NT2/D1 (cell line): ENCODE measurements at regions not wholly inside any gene's neighbourhood (a gene's known extent, or its start where the extent isn't known, plus 50 kb on each side); places are given as distances from the start of the nearest gene placed in this dataset.

Source experiments
- DNase-seq: peaks from one replicate; pipeline ENCODE4 v3.0.0-alpha.2; 2011; ENCODE audit warnings: low read depth, low spot score
- H3K27me3 ChIP-seq: 2 replicates; pipeline ENCODE4 v1.6.0; 2011; ENCODE audit warnings: mild to moderate bottlenecking; ENCODE audit not compliant: insufficient read length, insufficient read depth
- H3K36me3 ChIP-seq: 2 replicates; pipeline ENCODE4 v1.6.1; 2011; ENCODE audit warnings: mild to moderate bottlenecking, low read length, mixed read lengths; ENCODE audit not compliant: insufficient read depth, insufficient read length
- H3K4me1 ChIP-seq: 2 replicates; pipeline ENCODE4 v1.5.1; 2011; ENCODE audit not compliant: insufficient read depth, insufficient read length
- H3K4me3 ChIP-seq: 2 replicates; pipeline ENCODE4 v1.5.1; 2011; ENCODE audit warnings: low read depth; ENCODE audit not compliant: insufficient read length
- H3K9ac ChIP-seq: 2 replicates; pipeline ENCODE4 v1.6.0; 2011; ENCODE audit warnings: low read depth; ENCODE audit not compliant: insufficient read length
- H3K9me3 ChIP-seq: 2 replicates; pipeline ENCODE4 v1.5.1; 2011; ENCODE audit warnings: mild to moderate bottlenecking, low read length; ENCODE audit not compliant: insufficient read depth
- SUZ12 ChIP-seq: IDR thresholded peaks from 2 replicates; pipeline ENCODE4 v1.6.1; 2011; ENCODE audit not compliant: insufficient read length, insufficient read depth; ENCODE audit errors: extremely low read depth
- YY1 ChIP-seq: IDR thresholded peaks from 2 replicates; pipeline ENCODE4 v1.6.1; 2011; ENCODE audit not compliant: insufficient read length, insufficient read depth
- ZNF274 ChIP-seq: IDR thresholded peaks from 2 replicates; pipeline ENCODE4 v1.6.1; 2011; ENCODE audit warnings: mild to moderate bottlenecking, low read depth, low read length

- TF ChIP-seq ZNF274 (no peak), SUZ12 (no peak)
- no peak overlapping the region for H3K9ac ChIP-seq
- H3K4me3 ChIP-seq = no peak overlapping the region
- no peaks in the 10 kb centered on the region for H3K9me3 ChIP-seq
- H3K27me3 ChIP-seq = no peaks in the 10 kb centered on the region
- no peaks in the 10 kb centered on the region for H3K4me1 ChIP-seq
- H3K36me3 ChIP-seq = no peaks in the 10 kb centered on the region
- DNase-seq = no peak
Measured at GRCh38 chr11:39810358-39810757, 1649.1 kb downstream of the LRRC4C start.

DNA sequence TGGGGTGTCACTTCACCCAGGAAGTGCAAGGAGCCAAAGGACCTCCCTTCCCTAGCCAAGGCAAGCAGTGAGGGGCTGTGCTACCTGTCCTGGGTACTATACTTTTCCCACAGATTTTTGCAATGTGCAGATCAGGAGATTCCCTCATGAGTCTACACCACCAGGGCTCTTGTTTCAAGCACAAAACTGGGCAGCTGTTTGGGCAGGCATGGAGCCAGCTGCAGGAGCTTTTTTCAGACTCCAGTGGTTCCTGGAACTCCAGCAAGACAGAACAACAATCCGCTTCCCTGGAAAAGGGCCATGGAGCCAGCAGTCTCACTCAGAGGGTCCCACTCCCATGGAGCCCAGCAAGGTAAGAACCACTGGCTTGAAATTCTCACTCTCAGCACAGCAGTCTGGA, 1649.6 kb downstream of the LRRC4C start:
- Histone ChIP-seq H3K27me3 (no peaks in the 10 kb centered on the region), H3K36me3 (no peaks in the 10 kb centered on the region), H3K4me3 (no peak overlapping the region), H3K9ac (no peak overlapping the region), H3K4me1 (no peaks in the 10 kb centered on the region), H3K9me3 (no peaks in the 10 kb centered on the region)
- DNase-seq = no peak
- TF ChIP-seq ZNF274 = no peak

- H3K9me3 ChIP-seq = no peaks in the 10 kb centered on the region
- H3K4me3 ChIP-seq = no peak overlapping the region
- DNase-seq = no peak
- TF ChIP-seq SUZ12 (no peak), ZNF274 (no peak), YY1 (no peak)
- H3K4me1 ChIP-seq = no peaks in the 10 kb centered on the region
- H3K36me3 ChIP-seq = no peaks in the 10 kb centered on the region
- H3K9ac ChIP-seq = no peak overlapping the region
- H3K27me3 ChIP-seq = no peaks in the 10 kb centered on the region
Measured at GRCh38 chr11:39807904-39808303, 1651.5 kb downstream of the LRRC4C start.

DNA sequence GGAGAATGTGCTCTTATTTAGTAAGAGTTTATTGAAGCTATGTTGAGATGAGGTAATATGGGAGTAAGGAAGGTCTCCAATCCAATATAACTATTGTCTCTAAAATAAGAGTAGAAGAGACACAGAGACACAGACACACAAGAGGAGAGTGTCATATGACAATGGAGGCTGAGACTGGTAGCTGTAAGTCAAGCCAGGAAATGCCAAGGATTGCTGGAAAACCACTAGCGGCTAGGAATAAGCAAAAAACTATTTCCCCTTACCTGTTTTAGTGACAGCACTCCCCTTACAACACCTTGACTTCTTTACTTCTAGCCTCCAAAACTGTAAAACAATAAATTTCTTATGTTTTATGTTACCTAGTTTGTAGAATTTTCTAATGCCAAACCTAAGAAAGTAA, 1652.8 kb downstream of the LRRC4C start:
- Histone ChIP-seq H3K9me3 (0 out of 2 replicates have a peak, but pooled peaks cover 4% of the 10 kb centered on the region), H3K9ac (no peak overlapping the region), H3K36me3 (no peaks in the 10 kb centered on the region), H3K27me3 (no peaks in the 10 kb centered on the region), H3K4me1 (no peaks in the 10 kb centered on the region), H3K4me3 (no peak overlapping the region)
- no peak for DNase-seq
- TF ChIP-seq ZNF274 = no peak
- TF ChIP-seq YY1 = no peak
- no peak for TF ChIP-seq SUZ12

- TF ChIP-seq YY1 (no peak), SUZ12 (no peak), ZNF274 (no peak)
- Histone ChIP-seq H3K4me1 (no peaks in the 10 kb centered on the region), H3K4me3 (no peak overlapping the region), H3K9me3 (0 out of 2 replicates have a peak, but pooled peaks cover 4% of the 10 kb centered on the region), H3K27me3 (no peaks in the 10 kb centered on the region), H3K9ac (no peak overlapping the region), H3K36me3 (no peaks in the 10 kb centered on the region)
- DNase-seq = no peak
Measured at GRCh38 chr11:39804271-39804670, 1655.2 kb downstream of the LRRC4C start.

DNA sequence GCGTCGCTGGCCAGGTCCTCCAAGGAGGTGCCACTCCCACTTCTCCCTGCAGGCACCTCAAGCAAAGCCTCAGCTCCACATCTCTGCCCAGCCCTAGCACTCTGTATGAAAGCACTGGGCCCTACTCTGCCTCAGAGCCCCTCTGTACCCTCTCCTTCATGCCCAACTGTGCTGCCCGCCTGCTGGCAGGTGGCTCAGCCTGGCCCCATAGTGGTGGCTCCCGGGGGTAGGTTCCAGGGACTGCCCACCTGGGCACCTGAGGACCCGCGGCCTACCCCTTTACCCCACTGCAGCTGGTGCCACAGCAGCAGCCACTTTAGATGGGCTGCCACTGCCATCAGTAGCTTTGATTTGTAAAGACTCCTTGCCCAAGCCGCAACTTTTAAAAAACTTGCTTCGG, 1672.8 kb downstream of the LRRC4C start:
- Histone ChIP-seq H3K27me3 (no peaks in the 10 kb centered on the region), H3K9me3 (no peaks in the 10 kb centered on the region), H3K9ac (no peak overlapping the region), H3K4me3 (no peak overlapping the region), H3K36me3 (no peaks in the 10 kb centered on the region), H3K4me1 (no peaks in the 10 kb centered on the region)
- TF ChIP-seq YY1 = no peak
- no peak for TF ChIP-seq SUZ12
- TF ChIP-seq ZNF274 = no peak
- DNase-seq = no peak

DNA sequence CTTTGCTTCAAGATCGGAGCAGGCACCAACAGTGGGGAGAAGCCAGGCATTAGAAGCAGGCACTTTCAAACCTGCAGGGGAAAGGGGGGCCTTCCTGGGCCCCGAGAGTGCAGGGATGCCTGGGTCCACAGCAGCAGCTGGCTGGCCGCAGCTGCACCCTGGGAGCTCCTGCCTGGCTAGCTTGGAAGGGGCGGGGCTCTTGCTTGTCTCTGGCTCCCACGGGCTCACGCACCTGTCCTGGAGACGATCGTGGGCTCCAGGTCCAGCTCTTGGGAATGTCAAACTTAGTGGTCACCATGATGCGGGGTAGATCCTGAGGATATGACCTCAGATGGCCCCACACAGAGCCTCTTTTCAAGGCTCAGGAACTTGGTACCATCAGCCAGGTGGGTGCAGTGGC, 1673.2 kb downstream of the LRRC4C start:
- TF ChIP-seq ZNF274 = no peak
- no peak for TF ChIP-seq SUZ12
- TF ChIP-seq YY1 = no peak
- Histone ChIP-seq H3K27me3 (no peaks in the 10 kb centered on the region), H3K4me1 (no peaks in the 10 kb centered on the region), H3K36me3 (no peaks in the 10 kb centered on the region), H3K4me3 (no peak overlapping the region), H3K9ac (no peak overlapping the region), H3K9me3 (no peaks in the 10 kb centered on the region)
- no peak for DNase-seq

- Histone ChIP-seq H3K9ac (no peak overlapping the region), H3K4me1 (no peaks in the 10 kb centered on the region), H3K9me3 (no peaks in the 10 kb centered on the region), H3K27me3 (no peaks in the 10 kb centered on the region), H3K4me3 (no peak overlapping the region), H3K36me3 (no peaks in the 10 kb centered on the region)
- DNase-seq = no peak
- TF ChIP-seq ZNF274 = no peak
- no peak for TF ChIP-seq SUZ12
- no peak for TF ChIP-seq YY1
Measured at GRCh38 chr11:39784873-39785272, 1674.6 kb downstream of the LRRC4C start.
